ENCODE measurements at regions not wholly inside any gene's neighbourhood (a gene's known extent, or its start where the extent isn't known, plus 50 kb on each side); places are given as distances from the start of the nearest gene placed in this dataset.
"Not testable (repeated sequence)": the region's sequence is repeated elsewhere in the genome, so short reads cannot be mapped to it uniquely, and the experiment has no call there.

GRCh38 chr4:127293496-127293895, 339.3 kb upstream of the INTU start:
- DNase-seq, result no peak

DNA sequence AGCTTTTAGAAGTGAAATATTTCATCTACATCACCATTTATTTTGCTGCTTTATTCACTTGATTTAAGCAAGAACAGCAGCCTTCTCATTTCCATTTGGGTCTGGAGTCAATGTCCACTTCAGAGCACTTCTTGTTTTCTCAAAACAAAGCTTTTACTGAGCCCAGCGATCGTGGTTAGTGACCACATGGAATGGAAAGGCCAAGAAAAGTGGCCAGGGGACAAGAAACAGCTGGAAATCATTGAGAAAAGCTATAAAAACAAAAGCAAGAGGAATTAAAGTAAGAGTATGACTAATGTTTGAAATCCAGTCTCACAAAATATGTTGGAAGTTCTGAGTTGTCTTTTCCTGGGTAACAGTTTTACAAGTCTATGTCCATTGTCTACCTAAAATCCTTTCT, 328.4 kb upstream of the INTU start:
- DNase-seq, result no peak

DNA sequence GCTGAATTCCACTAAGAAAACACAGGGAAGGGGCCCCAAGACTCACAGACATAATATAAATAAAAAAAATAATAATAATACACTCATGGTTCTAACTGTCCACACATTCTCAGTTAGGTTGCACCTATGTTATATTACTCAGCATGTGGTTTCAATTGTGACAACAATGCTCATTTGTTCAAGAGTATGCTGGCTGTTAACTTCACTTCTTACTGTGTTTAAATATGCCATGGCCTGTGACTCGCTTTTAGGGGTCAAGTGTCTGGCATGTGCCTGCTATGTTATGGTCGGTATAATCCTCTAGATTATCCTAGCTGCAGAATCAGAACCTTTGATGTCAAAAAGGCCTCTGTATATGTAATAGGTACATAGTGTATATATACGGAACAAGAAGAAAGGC, 324.8 kb upstream of the INTU start:
- DNase-seq, result no peak

- DNase-seq, result no peak
Observed at GRCh38 chr4:127309369-127310102, 323.2 kb upstream of the INTU start.

DNA sequence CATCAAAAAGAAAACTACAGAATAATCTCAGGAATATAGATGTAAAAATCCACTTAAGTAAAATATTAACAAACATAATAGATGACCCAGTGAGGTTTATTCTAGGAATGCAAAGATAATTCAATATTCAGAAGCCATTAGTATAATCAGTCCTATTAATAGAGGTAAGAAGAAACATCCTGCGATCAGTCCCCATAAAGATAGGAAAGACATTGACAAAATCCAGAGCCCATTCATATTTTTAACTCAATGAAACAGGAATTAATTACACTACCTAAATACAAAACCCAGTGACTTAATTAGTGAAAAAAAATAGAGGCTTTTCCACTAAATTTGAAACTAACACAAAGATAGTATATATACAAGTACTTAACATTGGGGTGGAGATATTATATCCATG, 321.4 kb upstream of the INTU start:
- no peak for DNase-seq

- DNase-seq, result no peak
Observed at GRCh38 chr4:127311924-127312323, 320.8 kb upstream of the INTU start.

DNA sequence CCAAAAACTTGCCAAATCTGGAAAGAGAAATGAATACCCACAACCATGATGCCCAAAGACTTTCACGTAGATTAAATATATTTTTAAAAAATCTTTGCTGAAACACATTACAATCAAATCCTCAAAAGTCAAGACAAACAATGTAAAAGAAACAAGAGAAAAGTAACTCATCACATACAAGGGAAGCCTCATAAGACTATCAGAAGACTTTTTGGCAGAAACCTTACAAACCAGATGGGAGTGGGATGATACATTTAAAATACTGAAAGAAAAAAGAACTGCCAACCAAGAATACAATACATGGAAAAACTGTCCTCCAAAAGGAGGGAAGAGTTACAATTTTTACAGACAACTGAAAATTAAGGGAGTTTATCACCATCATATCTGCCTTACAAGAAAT, 319.0 kb upstream of the INTU start:
- DNase-seq, result no peak

DNA sequence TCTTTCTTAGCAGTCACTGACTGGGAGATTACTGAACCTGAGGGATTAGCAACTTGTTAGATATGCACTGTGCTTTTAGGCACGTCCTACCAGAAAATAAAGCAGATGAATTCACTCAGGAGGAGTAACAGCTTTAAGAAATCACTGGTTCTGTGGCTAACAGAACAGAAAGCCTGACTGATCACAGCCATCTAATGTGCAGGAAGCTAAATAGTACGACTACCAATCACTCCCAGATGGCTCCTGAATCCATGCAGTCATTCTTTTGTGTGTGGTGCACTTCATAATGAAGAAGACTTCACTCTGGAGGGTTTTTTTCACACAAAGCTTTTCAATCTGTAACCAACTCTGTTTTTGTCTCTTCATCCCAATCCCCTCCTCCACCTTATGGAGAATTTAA, 305.3 kb upstream of the INTU start:
- DNase-seq, result no peak

DNA sequence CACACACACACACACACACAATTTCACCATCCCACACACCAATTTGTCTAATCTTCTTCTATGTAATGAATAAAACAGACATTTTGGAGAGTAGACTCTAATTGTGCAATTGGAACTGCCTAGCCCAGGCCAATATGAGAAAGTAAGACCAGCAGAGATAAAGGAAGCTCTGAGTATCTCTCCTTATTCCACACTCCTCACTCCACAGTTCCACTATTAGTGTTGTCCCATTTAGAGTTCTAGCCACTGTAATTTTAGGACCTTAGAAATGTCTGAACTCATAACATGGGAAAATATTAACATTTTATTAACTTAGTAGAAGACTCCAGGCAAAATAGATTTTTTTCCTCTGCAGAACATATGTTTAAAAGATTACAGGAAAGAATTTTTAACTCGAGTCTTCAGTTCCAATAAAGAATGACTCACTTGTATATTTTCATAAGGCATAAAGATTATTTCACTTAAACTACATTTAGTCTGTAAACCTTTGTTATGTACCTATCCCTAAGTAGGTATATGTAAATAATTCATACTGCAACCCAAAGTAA, 297.6 kb upstream of the INTU start:
- no peak for DNase-seq

GRCh38 chr4:127335732-127336131, 297.0 kb upstream of the INTU start:
- DNase-seq, result no peak

GRCh38 chr4:127343123-127343522, 289.6 kb upstream of the INTU start:
- DNase-seq, result not testable (repeated sequence)

GRCh38 chr4:127344071-127344470, 288.7 kb upstream of the INTU start:
- no peak for DNase-seq

- DNase-seq, result no peak
Observed at GRCh38 chr4:127347936-127348335, 284.8 kb upstream of the INTU start.

- no peak for DNase-seq
Observed at GRCh38 chr4:127352220-127353113, 280.3 kb upstream of the INTU start.

- DNase-seq, result no peak
Observed at GRCh38 chr4:127355743-127356142, 277.0 kb upstream of the INTU start.

GRCh38 chr4:127357765-127358164, 275.0 kb upstream of the INTU start:
- DNase-seq, result no peak

GRCh38 chr4:127362686-127363085, 270.1 kb upstream of the INTU start:
- no peak for DNase-seq

DNA sequence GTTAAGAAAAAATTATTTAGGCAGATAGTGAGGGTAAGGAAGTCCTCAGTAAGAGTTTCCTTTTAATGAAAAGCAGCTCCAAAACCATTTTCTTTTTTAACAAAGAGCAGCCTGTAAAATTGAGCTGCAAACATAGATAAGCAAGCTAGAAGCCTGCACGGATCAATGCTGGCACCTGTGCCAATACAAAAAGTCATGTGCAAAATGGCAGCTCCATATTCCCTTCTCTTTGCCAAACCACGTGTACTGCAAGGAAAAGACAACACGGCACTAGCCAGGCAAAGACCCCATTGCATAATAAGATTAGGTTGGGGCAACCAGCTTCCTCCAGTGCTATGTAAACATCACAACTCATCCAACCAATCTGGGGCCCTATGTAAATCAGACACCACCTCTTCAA, 268.4 kb upstream of the INTU start:
- DNase-seq, result no peak

GRCh38 chr4:127364911-127365310, 267.8 kb upstream of the INTU start:
- DNase-seq, result no peak

- no peak for DNase-seq
Observed at GRCh38 chr4:127370604-127371003, 262.2 kb upstream of the INTU start.

- no peak for DNase-seq
Observed at GRCh38 chr4:127379499-127379898, 253.3 kb upstream of the INTU start.

- not testable (repeated sequence) for DNase-seq
Observed at GRCh38 chr4:127379948-127380347, 252.8 kb upstream of the INTU start.

- DNase-seq, result no peak
Observed at GRCh38 chr4:127383666-127384065, 249.1 kb upstream of the INTU start.

GRCh38 chr4:127394516-127394915, 238.2 kb upstream of the INTU start:
- DNase-seq, result no peak

Measured in NCI-H146 (cell line).